Tibial artery (tissue), 4 donors: ENCODE measurements at regions not wholly inside any gene's neighbourhood (a gene's known extent, or its start where the extent isn't known, plus 50 kb on each side); places are given as distances from the start of the nearest gene placed in this dataset.

ENCODE experiments used
- DNase-seq, 2 donors: peaks; one replicate each; pipeline ENCODE4 v3.0.0-alpha.2; 2019
- H3K27ac ChIP-seq, 2 donors: fragments of 200-600 bp; sonication (generic) in 1 of 2; 1 replicate in 1 of 2; 2 replicates in 1 of 2; pipeline ENCODE4 v1.5.1; 2018 to 2019; ENCODE audit warnings: mild to moderate bottlenecking in 1 of 2
- H3K27me3 ChIP-seq, 2 donors: fragments of 200-600 bp; sonication (generic) in 1 of 2; one replicate each; pipeline versions ENCODE4 v1.5.1 to v1.6.0; 2016 to 2019
- H3K36me3 ChIP-seq, 3 donors: fragments of 200-600 bp; sonication (generic) in 2 of 3; one replicate each; pipeline ENCODE4 v1.5.1; 2016 to 2019; ENCODE audit warnings: mild to moderate bottlenecking in 2 of 3
- H3K4me1 ChIP-seq, 4 donors: fragments of 200-600 bp; sonication (generic) in 2 of 4; 1 replicate in 3 of 4; 2 replicates in 1 of 4; pipeline ENCODE4 v1.5.1; 2016 to 2019
- H3K4me3 ChIP-seq, 2 donors: fragments of 200-600 bp; sonication (generic) in 1 of 2; 1 replicate in 1 of 2; 2 replicates in 1 of 2; pipeline ENCODE4 v1.5.1; 2018 to 2019; ENCODE audit warnings: mild to moderate bottlenecking in 2 of 2
- H3K9me3 ChIP-seq, 3 donors: fragments of 200-600 bp; sonication (generic) in 1 of 3; one replicate each; pipeline ENCODE4 v1.5.1; 2016 to 2019
- CTCF ChIP-seq, 2 experiments: fragments of 200-600 bp in 1 of 2; fragments of 450-650 bp in 1 of 2; IDR thresholded peaks; one replicate each; pipeline ENCODE4 v1.5.1; 2017 to 2019; ENCODE audit warnings: antibody characterized with exemption in 2 of 2, mild to moderate bottlenecking in 1 of 2, moderate library complexity in 1 of 2
- intact Hi-C: fragments of 100-400 bp; cut with DNase I; formaldehyde crosslinking; loops from one replicate; pipeline ENCODE4 v1.15.0; 2023; ENCODE audit warnings: low total_unique reads

- intact Hi-C loops: no loop called here
- no peak for DNase-seq
- no peak overlapping the region for H3K27ac ChIP-seq
- peaks cover 0 to 18% (median 5%) of the 10 kb centered on the region in 3 donors for H3K9me3 ChIP-seq
- no peak for TF ChIP-seq CTCF (IDR thresholded peaks at IDR 0.05)
- H3K27me3 ChIP-seq: no peaks in the 10 kb centered on the region
- no peaks in the 10 kb centered on the region for H3K36me3 ChIP-seq
- no peak overlapping the region for H3K4me3 ChIP-seq
- peaks cover 0 to 1% (median 0%) of the 10 kb centered on the region in 4 donors for H3K4me1 ChIP-seq
These were observed 430.4 kb downstream of the TXNL1 start for GRCh38 chr18:56207989-56208388.

- H3K9me3 ChIP-seq: peaks cover 0 to 18% (median 5%) of the 10 kb centered on the region in 3 donors
- DNase-seq: no peak
- H3K36me3 ChIP-seq: no peaks in the 10 kb centered on the region
- peaks cover 0 to 27% (median 10%) of the 10 kb centered on the region in 4 donors for H3K4me1 ChIP-seq
- H3K4me3 ChIP-seq: no peak overlapping the region
- H3K27ac ChIP-seq: no peak overlapping the region
- TF ChIP-seq CTCF (IDR thresholded peaks at IDR 0.05): no peak
- H3K27me3 ChIP-seq: no peaks in the 10 kb centered on the region
- intact Hi-C loops: no loop called here
These were observed 434.3 kb downstream of the TXNL1 start for GRCh38 chr18:56204052-56204451.

- no peaks in the 10 kb centered on the region for H3K27me3 ChIP-seq
- H3K4me1 ChIP-seq: peaks cover 0 to 27% (median 10%) of the 10 kb centered on the region in 4 donors
- no peak for DNase-seq
- TF ChIP-seq CTCF (IDR thresholded peaks at IDR 0.05): no peak
- peaks cover 0 to 18% (median 5%) of the 10 kb centered on the region in 3 donors for H3K9me3 ChIP-seq
- H3K4me3 ChIP-seq: no peak overlapping the region
- intact Hi-C loops: no loop called here
- H3K36me3 ChIP-seq: no peaks in the 10 kb centered on the region
- H3K27ac ChIP-seq: no peak overlapping the region
These were observed 435.7 kb downstream of the TXNL1 start for GRCh38 chr18:56202678-56203077.

GRCh38 chr18:56200381-56200911 is 437.9 kb downstream of the TXNL1 start:
- TF ChIP-seq CTCF (IDR thresholded peaks at IDR 0.05): no peak
- intact Hi-C loops: no loop called here
- H3K4me1 ChIP-seq: peaks cover 0 to 27% (median 10%) of the 10 kb centered on the region in 4 donors
- H3K27ac ChIP-seq: no peak overlapping the region
- peaks cover 0 to 18% (median 5%) of the 10 kb centered on the region in 3 donors for H3K9me3 ChIP-seq
- no peaks in the 10 kb centered on the region for H3K27me3 ChIP-seq
- no peak overlapping the region for H3K4me3 ChIP-seq
- no peak for DNase-seq
- no peaks in the 10 kb centered on the region for H3K36me3 ChIP-seq

- Histone ChIP-seq H3K4me1 (peaks cover 0 to 27% (median 10%) of the 10 kb centered on the region in 4 donors), H3K27me3 (no peaks in the 10 kb centered on the region), H3K36me3 (no peaks in the 10 kb centered on the region), H3K27ac (no peak overlapping the region), H3K9me3 (peaks cover 0 to 15% (median 3%) of the 10 kb centered on the region in 3 donors), H3K4me3 (no peak overlapping the region)
- no peak for DNase-seq
- TF ChIP-seq CTCF (IDR thresholded peaks at IDR 0.05): no peak
- intact Hi-C loops: no loop called here
These were observed 438.6 kb downstream of the TXNL1 start for GRCh38 chr18:56199580-56200330.
